ENCODE measurements at regions not wholly inside any gene's neighbourhood (a gene's known extent, or its start where the extent isn't known, plus 50 kb on each side); places are given as distances from the start of the nearest gene placed in this dataset.
"Not testable (repeated sequence)": the region's sequence is repeated elsewhere in the genome, so short reads cannot be mapped to it uniquely, and the experiment has no call there.

- not testable (repeated sequence) for TF ChIP-seq CTCF, POLR2A (IDR thresholded peaks at IDR 0.05)
Measured at GRCh38 chr1:47691293-47691692, 253.4 kb downstream of the FOXD2 start.

Data from Peyer's patch (tissue), 4 donors.